Sigmoid colon (tissue), 6 donors: ENCODE measurements at regions not wholly inside any gene's neighbourhood (a gene's known extent, or its start where the extent isn't known, plus 50 kb on each side); places are given as distances from the start of the nearest gene placed in this dataset.
"Not testable (repeated sequence)": the region's sequence is repeated elsewhere in the genome, so short reads cannot be mapped to it uniquely, and the experiment has no call there.

Source experiments
- DNase-seq: peaks from one replicate; pipeline ENCODE4 v3.0.0-alpha.2; 2019
- H3K27ac ChIP-seq, 4 donors: fragments of 200-600 bp; sonication (generic); one replicate each; pipeline ENCODE4 v1.5.1; 2016 to 2019; ENCODE audit warnings: mild to moderate bottlenecking in 1 of 4
- H3K27me3 ChIP-seq, 3 donors: fragments of 200-600 bp; sonication (generic); one replicate each; pipeline ENCODE4 v1.5.1; 2019; ENCODE audit warnings: mild to moderate bottlenecking in 1 of 3
- H3K36me3 ChIP-seq, 4 donors: fragments of 200-600 bp; sonication (generic); one replicate each; pipeline ENCODE4 v1.5.1; 2016 to 2019
- H3K4me1 ChIP-seq, 4 donors: fragments of 200-600 bp; sonication (generic); one replicate each; pipeline ENCODE4 v1.5.1; 2017 to 2019
- H3K4me3 ChIP-seq, 4 donors: fragments of 200-600 bp; sonication (generic); one replicate each; pipeline ENCODE4 v1.5.1; 2017 to 2019; ENCODE audit warnings: mild to moderate bottlenecking in 2 of 4, moderate library complexity in 1 of 4
- H3K9me3 ChIP-seq, 4 donors: fragments of 200-600 bp in 3 of 4; sonication (generic) in 3 of 4; one replicate each; pipeline versions ENCODE4 v1.5.1 to v1.6.1; 2013 to 2019
- CTCF ChIP-seq, 4 experiments: fragments of 450-650 bp in 3 of 4; fragments of 200-600 bp in 1 of 4; IDR thresholded peaks; one replicate each; pipeline ENCODE4 v1.5.1; 2016 to 2019; ENCODE audit warnings: antibody characterized with exemption in 4 of 4, mild to moderate bottlenecking in 3 of 4, moderate library complexity in 2 of 4
- EP300 ChIP-seq, 4 donors: sonication (generic); formaldehyde crosslinking; IDR thresholded peaks; one replicate each; pipeline ENCODE4 v1.6.1; 2017; ENCODE audit warnings: antibody characterized with exemption in 4 of 4
- POLR2A ChIP-seq, 2 donors: fragments of 450-650 bp; IDR thresholded peaks; one replicate each; pipeline ENCODE4 v1.6.1; 2016; ENCODE audit warnings: antibody characterized with exemption in 2 of 2, mild to moderate bottlenecking in 2 of 2, moderate library complexity in 2 of 2
- POLR2AphosphoS5 ChIP-seq, 4 donors: sonication (generic); formaldehyde crosslinking; IDR thresholded peaks; one replicate each; pipeline ENCODE4 v1.6.1; 2017; ENCODE audit warnings: antibody characterized with exemption in 4 of 4
- WGBS, 2 donors: extraction: QIAGEN DNeasy Blood & Tissue Kit; methylation state at CpG; one replicate each; pipeline ENCODE4 v1.1.7; 2013; 5-methylcytosine and 5-hydroxymethylcytosine counted together
- intact Hi-C: fragments of 100-400 bp; cut with DNase I; formaldehyde crosslinking; loops from one replicate; pipeline ENCODE4 v1.15.1; 2023
- donor health status: healthy with polysubstance abuse.
- donor health status: healthy.

DNA sequence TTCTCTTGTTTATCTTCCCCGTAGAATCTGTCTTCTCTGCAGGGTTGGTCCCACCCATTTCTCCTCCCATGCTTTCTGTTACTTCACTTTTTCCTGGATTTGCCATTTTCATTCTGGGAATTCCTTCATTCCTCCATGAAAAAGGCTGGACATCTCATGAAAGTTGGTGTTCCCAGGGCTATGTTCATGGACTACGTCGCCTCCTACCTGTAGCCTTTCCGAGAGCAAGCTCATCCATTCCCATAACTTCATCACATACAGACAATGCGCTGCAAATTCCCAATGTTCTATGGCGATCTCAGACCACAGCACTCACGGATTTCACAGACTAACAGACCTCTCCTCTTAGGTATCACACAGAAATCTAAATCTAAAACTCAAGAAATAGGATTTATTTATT is 217.1 kb downstream of the EXOC5 start:
- intact Hi-C loops, result no loop called here
- Histone ChIP-seq H3K4me1 (no peaks in the 10 kb centered on the region), H3K27ac (no peak overlapping the region), H3K27me3 (no peaks in the 10 kb centered on the region), H3K36me3 (no peaks in the 10 kb centered on the region), H3K4me3 (no peak overlapping the region), H3K9me3 (no peaks in the 10 kb centered on the region)
- no peak for TF ChIP-seq EP300 (IDR thresholded peaks at IDR 0.05)
- TF ChIP-seq POLR2AphosphoS5 (IDR thresholded peaks at IDR 0.05), result no peak
- TF ChIP-seq CTCF (IDR thresholded peaks at IDR 0.05), result no peak
- no peak for TF ChIP-seq POLR2A (IDR thresholded peaks at IDR 0.05)
- DNase-seq, result no peak
- 84 to 85% methylated on average over 7 of the region's 7 CpGs for WGBS, 2 donors

GRCh38 chr14:57049848-57050247 is 218.9 kb downstream of the EXOC5 start:
- H3K9me3 ChIP-seq, result no peaks in the 10 kb centered on the region
- no peaks in the 10 kb centered on the region for H3K36me3 ChIP-seq
- 39 to 46% methylated on average over 1 of the region's 1 CpG for WGBS, 2 donors
- H3K27me3 ChIP-seq, result no peaks in the 10 kb centered on the region
- DNase-seq, result no peak
- intact Hi-C loops, result no loop called here
- no peak overlapping the region for H3K27ac ChIP-seq
- H3K4me1 ChIP-seq, result no peaks in the 10 kb centered on the region
- no peak overlapping the region for H3K4me3 ChIP-seq
- no peak for TF ChIP-seq EP300 (IDR thresholded peaks at IDR 0.05)
- TF ChIP-seq CTCF (IDR thresholded peaks at IDR 0.05), result no peak
- no peak for TF ChIP-seq POLR2AphosphoS5 (IDR thresholded peaks at IDR 0.05)
- no peak for TF ChIP-seq POLR2A (IDR thresholded peaks at IDR 0.05)

GRCh38 chr14:57046175-57046574 is 222.5 kb downstream of the EXOC5 start:
- H3K27me3 ChIP-seq, result no peaks in the 10 kb centered on the region
- no peaks in the 10 kb centered on the region for H3K9me3 ChIP-seq
- no peak overlapping the region for H3K4me3 ChIP-seq
- no peaks in the 10 kb centered on the region for H3K36me3 ChIP-seq
- H3K27ac ChIP-seq, result no peak overlapping the region
- intact Hi-C loops, result no loop called here
- WGBS, 2 donors, result 66 to 67% methylated on average over 4 of the region's 4 CpGs
- TF ChIP-seq EP300 (IDR thresholded peaks at IDR 0.05) (no peak), POLR2AphosphoS5 (IDR thresholded peaks at IDR 0.05) (no peak), CTCF (IDR thresholded peaks at IDR 0.05) (no peak), POLR2A (IDR thresholded peaks at IDR 0.05) (no peak)
- no peaks in the 10 kb centered on the region for H3K4me1 ChIP-seq
- no peak for DNase-seq

GRCh38 chr14:57044101-57044973 is 224.4 kb downstream of the EXOC5 start:
- DNase-seq, H3K4me3 ChIP-seq, H3K36me3 ChIP-seq, H3K9me3 ChIP-seq, intact Hi-C loops, H3K4me1 ChIP-seq, H3K27me3 ChIP-seq, H3K27ac ChIP-seq: not testable (repeated sequence)
- WGBS, 2 donors, result 83 to 90% methylated on average over 5 of the region's 5 CpGs

DNA sequence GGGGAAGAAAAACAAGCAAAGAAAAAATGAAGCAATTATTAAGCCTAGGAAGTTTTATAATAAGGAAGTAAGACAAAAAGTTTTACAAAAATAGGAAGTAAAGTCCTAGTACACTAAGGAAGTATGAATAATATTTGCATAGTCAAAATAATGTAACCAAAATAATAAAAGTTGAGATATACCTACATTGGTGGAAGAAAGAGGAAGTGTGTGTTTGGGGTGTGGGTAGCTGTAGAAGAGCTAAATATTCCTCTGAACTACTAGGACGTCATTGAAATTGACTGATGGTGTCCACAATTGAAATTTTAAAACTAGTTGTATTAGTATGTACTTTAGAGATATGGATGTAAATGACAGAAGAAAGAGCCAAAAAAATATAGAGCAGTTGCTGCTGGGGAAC is 228.4 kb upstream of the OTX2 start:
- intact Hi-C loops, result no loop called here
- Histone ChIP-seq H3K36me3 (no peaks in the 10 kb centered on the region), H3K4me1 (no peaks in the 10 kb centered on the region), H3K27me3 (no peaks in the 10 kb centered on the region), H3K4me3 (no peak overlapping the region), H3K9me3 (no peaks in the 10 kb centered on the region), H3K27ac (no peak overlapping the region)
- 10 to 18% methylated on average over 1 of the region's 1 CpG for WGBS, 2 donors
- no peak for DNase-seq
- no peak for TF ChIP-seq EP300 (IDR thresholded peaks at IDR 0.05)
- no peak for TF ChIP-seq POLR2A (IDR thresholded peaks at IDR 0.05)
- TF ChIP-seq POLR2AphosphoS5 (IDR thresholded peaks at IDR 0.05), result no peak
- TF ChIP-seq CTCF (IDR thresholded peaks at IDR 0.05), result no peak
